Stimulated activated CD8-positive, alpha-beta memory T cell treated with anti-CD3 and anti-CD28 coated beads, Interleukin-7, amount 100 ng/mL, for 48 hours (primary cell): ENCODE measurements at regions not wholly inside any gene's neighbourhood (a gene's known extent, or its start where the extent isn't known, plus 50 kb on each side); places are given as distances from the start of the nearest gene placed in this dataset.
"Not testable (repeated sequence)": the region's sequence is repeated elsewhere in the genome, so short reads cannot be mapped to it uniquely, and the experiment has no call there.

Experiments
- DNase-seq, 2 donors: peaks; one replicate each; pipeline ENCODE4 v3.0.0-alpha.2; 2020; ENCODE audit warnings: low read depth in 1 of 2; ENCODE audit errors: extremely low read depth in 1 of 2

DNA sequence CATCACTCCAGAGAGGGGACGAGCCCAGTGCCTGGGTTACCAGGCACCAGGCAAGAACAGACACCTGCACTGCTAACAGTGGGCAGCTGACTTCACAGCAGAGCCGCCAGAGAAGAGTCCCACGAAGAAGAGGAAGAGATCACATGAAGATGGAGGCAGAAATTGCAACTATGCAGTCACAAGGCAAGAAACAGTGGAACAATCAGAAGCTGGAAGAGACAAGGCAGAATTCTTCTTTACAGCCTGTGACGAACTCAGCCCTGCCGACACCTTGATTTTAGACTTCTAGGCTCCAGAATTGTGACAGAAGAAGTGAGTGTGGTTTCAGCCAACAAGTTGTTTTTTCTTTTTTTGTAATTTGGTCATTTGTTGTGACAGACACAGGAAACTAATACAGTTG lies 59.2 kb downstream of the IL12A start:
- no peak for DNase-seq

DNA sequence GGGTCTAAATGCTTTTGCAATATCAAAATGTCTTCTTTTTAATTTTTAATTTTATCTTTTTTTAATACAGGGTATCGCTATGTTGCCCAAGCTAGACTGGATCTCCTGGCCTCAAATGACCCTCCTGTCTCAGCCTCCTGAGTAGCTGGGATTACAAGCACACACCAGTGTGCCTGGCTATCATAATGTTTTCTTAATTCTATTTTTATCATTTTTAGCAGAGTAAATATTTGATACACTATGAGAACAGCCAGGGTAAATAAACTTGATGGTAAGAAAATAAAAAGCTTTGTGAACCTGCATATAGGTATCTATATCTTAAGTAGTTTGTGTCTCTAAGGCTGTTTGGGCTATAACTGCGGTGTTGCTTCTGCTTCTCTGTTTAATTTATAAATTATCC lies 60.4 kb downstream of the IL12A start:
- no peak for DNase-seq

DNA sequence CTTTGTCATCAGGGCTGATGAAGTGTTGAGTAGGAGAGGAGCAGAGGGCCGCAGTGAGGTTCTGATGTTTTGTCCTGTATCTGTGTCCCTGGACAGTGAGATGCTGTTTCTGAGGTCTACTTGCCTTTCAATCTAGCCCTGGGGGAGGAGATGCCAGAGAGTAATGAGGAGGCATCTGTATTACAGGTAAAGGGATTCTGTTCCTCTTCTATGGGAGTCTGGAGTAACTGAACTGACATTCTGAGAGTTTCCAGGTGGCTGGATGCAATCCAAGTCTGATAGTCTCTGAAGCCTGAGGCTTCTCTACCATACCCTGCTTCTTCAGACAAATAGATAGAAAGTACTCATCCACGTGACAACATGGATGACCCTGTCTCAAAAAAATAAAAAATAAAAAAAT lies 60.9 kb downstream of the IL12A start:
- DNase-seq, result no peak

GRCh38 chr3:160049988-160050387 lies 61.4 kb downstream of the IL12A start:
- DNase-seq, result no peak

- no peak for DNase-seq
These were observed 63.9 kb downstream of the IL12A start for GRCh38 chr3:160052385-160053047.

DNA sequence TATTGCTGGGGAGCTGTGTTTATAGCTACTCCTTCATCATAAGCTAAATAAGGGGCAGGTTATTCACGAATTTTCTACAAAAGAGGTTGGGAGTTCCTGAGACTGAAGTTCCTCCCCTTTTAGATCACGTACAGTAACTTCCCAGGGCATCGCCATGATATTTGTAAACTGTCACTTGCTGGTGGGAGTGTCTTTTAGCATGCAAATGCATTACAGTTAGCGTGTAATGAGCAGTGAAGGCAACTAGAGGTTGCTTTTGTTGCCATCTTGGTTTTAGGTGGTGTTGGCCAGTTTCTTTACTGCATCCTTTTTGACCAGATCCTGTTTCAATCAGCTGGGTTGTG lies 64.4 kb downstream of the IL12A start:
- DNase-seq, result no peak

GRCh38 chr3:160054862-160055261 lies 66.2 kb downstream of the IL12A start:
- DNase-seq, result not testable (repeated sequence)

- DNase-seq, result no peak
These were observed 67.0 kb downstream of the IL12A start for GRCh38 chr3:160055659-160056058.

DNA sequence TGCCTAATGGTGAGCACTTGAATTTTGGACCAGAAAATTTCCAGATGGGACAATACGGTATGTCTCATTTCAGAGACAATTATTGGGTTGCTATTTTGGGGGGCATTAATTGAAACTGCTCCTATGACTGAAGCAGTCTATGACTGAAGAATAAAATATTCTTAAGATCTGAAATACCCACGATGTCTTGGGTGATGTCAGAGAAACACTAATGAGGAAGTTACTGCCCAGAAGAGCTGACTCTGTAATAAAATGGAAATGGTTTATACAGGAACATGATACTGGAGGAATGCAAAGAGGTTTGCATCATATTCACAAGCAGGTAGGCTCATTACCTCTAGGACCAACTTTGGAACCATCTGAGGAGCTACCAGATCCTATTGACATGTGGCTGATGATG lies 68.7 kb downstream of the IL12A start:
- DNase-seq, result no peak

DNA sequence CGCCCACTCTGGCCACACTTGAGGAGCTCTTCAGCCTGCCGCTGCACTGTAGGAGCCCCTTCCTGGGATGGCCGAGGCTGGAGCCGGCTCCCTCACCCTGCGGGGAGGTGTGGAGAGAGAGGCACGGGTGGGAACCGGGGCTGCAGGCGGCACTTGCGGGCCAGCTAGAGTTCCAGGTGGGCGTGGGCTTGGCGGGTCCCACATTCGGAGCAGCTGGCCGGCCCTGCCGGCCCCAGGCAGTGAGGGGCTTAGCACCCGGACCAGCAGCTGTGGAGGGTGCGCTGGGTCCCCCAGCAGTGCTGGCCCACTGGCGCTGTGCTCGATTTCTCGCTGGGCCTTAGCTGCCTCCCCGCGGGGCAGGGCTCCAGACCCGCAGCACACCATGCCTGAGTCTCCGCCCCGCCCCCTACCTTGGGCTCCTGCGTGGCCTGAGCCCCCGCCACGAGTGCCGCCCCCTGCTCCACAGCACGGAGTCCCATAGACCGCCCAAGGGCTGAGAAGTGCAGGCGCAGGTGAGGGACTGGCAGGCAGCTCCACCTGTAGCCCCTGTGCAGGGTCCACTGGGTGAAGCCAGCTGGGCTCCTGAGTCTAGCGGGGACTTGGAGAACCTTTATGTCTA lies 71.9 kb downstream of the IL12A start:
- DNase-seq, result no peak

- DNase-seq, result peak in 1 of 2 donors; percentile 5
These were observed 72.9 kb downstream of the IL12A start for GRCh38 chr3:160061525-160061924.

GRCh38 chr3:160065282-160065681 lies 76.6 kb downstream of the IL12A start:
- no peak for DNase-seq

DNA sequence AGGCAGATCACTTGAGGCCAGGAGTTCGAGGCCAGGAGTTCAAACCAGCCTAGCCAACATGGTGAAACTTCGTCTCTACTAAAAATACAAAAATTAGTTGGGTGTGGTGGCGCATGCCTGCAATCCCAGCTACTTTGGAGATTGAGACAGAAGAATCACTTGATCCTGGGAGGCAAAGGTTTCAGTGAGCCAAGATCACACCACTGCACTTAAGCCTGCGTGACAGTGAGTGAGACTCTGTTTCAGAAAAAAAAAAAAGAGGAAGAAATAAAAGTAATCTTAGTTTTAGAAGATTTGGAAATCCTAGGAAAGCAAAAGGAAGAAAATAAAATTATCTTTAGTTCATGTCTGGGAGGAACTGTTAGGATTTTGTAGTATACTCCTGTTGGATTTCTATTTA lies 77.2 kb downstream of the IL12A start:
- DNase-seq, result no peak

GRCh38 chr3:160069986-160070385 lies 81.4 kb downstream of the IL12A start:
- DNase-seq, result no peak

DNA sequence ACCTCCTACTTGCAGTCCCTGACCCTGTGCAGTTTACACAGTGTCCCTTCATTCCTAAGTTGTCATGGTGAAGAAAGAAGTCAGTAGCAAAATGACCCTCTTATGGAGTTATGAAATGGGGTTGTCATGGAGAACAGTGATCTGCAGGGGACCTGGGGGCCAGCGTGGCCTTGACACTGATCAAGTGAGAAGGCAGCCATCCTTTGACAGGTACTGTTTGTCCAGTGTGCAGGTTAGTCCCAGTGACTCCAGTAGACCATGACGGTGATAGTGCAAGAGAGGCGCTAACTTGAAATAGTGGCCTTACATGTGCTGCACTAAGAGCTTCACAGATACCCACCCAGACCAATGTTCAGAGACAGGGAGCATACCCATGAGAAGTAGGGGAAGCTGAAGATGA lies 87.9 kb downstream of the IL12A start:
- no peak for DNase-seq

DNA sequence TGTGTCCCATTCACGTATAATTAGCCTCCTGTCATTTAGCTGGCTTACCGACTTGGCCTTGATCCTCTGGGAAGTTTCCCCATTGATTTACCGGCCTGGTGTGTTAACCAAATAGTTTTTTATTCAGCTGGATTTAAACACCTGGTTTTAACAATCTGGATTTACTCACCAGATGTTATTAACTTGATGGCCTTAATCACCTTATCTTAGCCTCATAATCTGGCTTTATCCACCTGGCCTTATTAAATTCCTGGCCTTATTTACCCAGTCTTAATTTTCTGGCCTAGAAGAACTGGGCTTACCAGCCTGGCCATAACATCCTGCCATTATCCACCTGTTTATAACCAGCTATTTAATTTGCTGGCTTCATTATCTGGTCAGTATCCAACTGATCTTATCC lies 89.9 kb downstream of the IL12A start:
- no peak for DNase-seq

- no peak for DNase-seq
These were observed 93.4 kb downstream of the IL12A start for GRCh38 chr3:160081958-160082533.

- no peak for DNase-seq
These were observed 96.4 kb downstream of the IL12A start for GRCh38 chr3:160084998-160085397.

- no peak for DNase-seq
These were observed 100.0 kb downstream of the IL12A start for GRCh38 chr3:160088492-160089137.

- DNase-seq, result no peak
These were observed 102.0 kb downstream of the IL12A start for GRCh38 chr3:160090653-160091052.

GRCh38 chr3:160091441-160091840 lies 102.8 kb downstream of the IL12A start:
- no peak for DNase-seq

- DNase-seq, result no peak
These were observed 104.1 kb downstream of the IL12A start for GRCh38 chr3:160092760-160093159.
